ENCODE measurements at regions not wholly inside any gene's neighbourhood (a gene's known extent, or its start where the extent isn't known, plus 50 kb on each side); places are given as distances from the start of the nearest gene placed in this dataset.

- no peak for TF ChIP-seq CTCF (IDR thresholded peaks at IDR 0.05)
- no peak for TF ChIP-seq POLR2A (IDR thresholded peaks at IDR 0.05)
- no peak for TF ChIP-seq POLR2AphosphoS5 (IDR thresholded peaks at IDR 0.05)
Observed at GRCh38 chr11:121950160-121950559, 165.9 kb downstream of the BLID start.

Data from transverse colon (tissue), 4 donors.